ENCODE measurements at regions not wholly inside any gene's neighbourhood (a gene's known extent, or its start where the extent isn't known, plus 50 kb on each side); places are given as distances from the start of the nearest gene placed in this dataset.
"Not testable (repeated sequence)": the region's sequence is repeated elsewhere in the genome, so short reads cannot be mapped to it uniquely, and the experiment has no call there.

DNA sequence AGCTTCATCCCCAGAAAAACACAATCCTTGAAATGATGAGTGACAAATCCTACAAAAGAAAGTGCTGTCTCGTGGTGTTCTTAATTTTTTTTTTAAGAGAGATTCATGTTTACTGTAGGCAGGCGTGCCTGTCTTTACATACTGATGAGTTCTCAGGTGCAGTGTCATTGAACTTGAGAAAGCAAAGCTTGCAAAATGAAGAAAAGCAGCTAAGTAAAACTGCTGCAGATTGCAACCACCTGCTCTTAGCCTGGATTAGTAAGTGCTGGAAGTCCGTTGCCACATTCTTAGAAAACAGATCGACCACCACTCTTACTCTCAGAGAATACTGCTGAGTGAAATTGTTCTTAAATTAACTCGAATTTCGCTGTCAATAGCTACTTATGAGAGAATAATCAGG lies 854.6 kb downstream of the TRIML1 start:
- TF ChIP-seq POLR2AphosphoS5 (IDR thresholded peaks at IDR 0.05; ENCODE audit: insufficient read depth in 1 of 2, low read depth in 1 of 2) = no peak
- TF ChIP-seq, protein P1, sequence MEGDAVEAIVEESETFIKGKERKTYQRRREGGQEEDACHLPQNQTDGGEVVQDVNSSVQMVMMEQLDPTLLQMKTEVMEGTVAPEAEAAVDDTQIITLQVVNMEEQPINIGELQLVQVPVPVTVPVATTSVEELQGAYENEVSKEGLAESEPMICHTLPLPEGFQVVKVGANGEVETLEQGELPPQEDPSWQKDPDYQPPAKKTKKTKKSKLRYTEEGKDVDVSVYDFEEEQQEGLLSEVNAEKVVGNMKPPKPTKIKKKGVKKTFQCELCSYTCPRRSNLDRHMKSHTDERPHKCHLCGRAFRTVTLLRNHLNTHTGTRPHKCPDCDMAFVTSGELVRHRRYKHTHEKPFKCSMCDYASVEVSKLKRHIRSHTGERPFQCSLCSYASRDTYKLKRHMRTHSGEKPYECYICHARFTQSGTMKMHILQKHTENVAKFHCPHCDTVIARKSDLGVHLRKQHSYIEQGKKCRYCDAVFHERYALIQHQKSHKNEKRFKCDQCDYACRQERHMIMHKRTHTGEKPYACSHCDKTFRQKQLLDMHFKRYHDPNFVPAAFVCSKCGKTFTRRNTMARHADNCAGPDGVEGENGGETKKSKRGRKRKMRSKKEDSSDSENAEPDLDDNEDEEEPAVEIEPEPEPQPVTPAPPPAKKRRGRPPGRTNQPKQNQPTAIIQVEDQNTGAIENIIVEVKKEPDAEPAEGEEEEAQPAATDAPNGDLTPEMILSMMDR (IDR thresholded peaks at IDR 0.05) = no peak
- TF ChIP-seq POLR2A (IDR thresholded peaks at IDR 0.05) = no peak
- Histone ChIP-seq H3K4me3 (no peak overlapping the region), H3K27ac (no peak overlapping the region), H3K36me3 (no peaks in the 10 kb centered on the region), H3K27me3 (no peaks in the 10 kb centered on the region), H3K4me1 (no peaks in the 10 kb centered on the region), H3K9me3 (no peaks in the 10 kb centered on the region)
- intact Hi-C loops (cut with DNase I) = no loop called here
- no peak for DNase-seq (ENCODE audit: extremely low spot score in 2 of 2)

DNA sequence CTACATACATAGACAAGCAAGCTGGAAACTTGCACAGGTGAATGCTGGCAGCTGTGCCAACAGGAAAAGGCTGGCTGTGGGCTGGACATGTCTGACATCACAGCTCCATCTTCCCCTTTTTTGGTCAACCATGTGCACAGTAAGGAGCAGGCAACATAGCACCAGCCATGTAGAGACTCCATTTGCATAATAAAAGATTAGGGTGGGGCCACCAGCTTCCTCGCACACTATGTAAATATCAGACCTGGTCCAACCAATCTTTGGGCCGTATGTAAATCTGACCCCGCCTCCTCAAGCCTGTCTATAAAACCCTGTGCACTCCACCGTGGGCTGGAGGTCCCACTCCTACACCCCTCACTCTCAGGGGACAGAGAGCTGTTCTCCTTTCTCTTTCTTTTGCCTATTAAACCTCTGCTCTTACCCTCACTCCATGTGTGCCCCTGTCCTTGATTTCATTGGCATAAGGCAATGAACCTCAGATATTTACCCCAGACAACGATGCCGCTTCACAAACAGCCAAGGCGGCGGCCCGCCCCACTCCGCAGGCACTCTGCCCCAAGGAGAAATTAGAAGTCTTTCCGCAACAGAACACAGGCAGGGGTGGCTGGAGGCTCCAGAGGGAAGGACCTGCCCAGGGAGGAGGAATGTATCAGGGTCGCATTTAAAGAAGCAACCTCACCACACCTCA lies 862.2 kb downstream of the TRIML1 start:
- DNase-seq (ENCODE audit: extremely low spot score in 2 of 2) = no peak
- intact Hi-C loops (cut with DNase I) = no loop called here
- TF ChIP-seq, protein P1 (IDR thresholded peaks at IDR 0.05) = no peak
- TF ChIP-seq POLR2AphosphoS5 (IDR thresholded peaks at IDR 0.05; ENCODE audit: insufficient read depth in 1 of 2, low read depth in 1 of 2) = no peak
- no peak for TF ChIP-seq POLR2A (IDR thresholded peaks at IDR 0.05)

DNA sequence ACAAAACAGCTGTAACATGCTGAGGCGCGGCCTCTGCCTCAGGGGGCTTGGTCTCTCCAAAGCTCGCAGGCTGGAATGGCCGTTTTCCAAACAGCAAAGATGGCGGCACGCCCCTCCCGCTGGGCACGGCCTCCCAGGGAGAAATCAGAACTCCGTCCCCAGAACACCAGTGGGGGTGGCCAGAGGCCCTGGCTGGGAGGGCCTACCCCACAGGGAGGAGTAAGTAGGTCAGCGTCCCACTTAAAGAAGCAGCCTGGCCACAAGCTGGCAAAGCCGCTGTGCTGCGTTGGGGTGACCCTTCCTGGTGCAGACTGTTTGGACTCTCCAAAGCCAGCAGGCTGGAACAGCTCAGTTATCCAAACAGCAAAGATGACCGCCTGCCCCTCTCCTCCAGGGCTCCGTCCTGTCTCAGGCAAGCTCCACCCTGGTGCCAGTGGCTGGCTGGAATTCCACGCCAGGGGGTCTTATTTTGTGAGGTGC lies 862.8 kb downstream of the TRIML1 start:
- no peaks in the 10 kb centered on the region for H3K9me3 ChIP-seq
- no peak overlapping the region for H3K4me3 ChIP-seq
- no peaks in the 10 kb centered on the region for H3K36me3 ChIP-seq
- H3K4me1 ChIP-seq = no peaks in the 10 kb centered on the region
- TF ChIP-seq POLR2AphosphoS5 (IDR thresholded peaks at IDR 0.05; ENCODE audit: insufficient read depth in 1 of 2, low read depth in 1 of 2) = no peak
- no peaks in the 10 kb centered on the region for H3K27me3 ChIP-seq
- no peak for DNase-seq (ENCODE audit: extremely low spot score in 2 of 2)
- no peak overlapping the region for H3K27ac ChIP-seq
- intact Hi-C loops (cut with DNase I) = no loop called here

More for the DNA sequence above, 862.2 kb downstream of the TRIML1 start:
- no peak overlapping the region for H3K4me3 ChIP-seq
- H3K9me3 ChIP-seq = no peaks in the 10 kb centered on the region
- H3K27me3 ChIP-seq = no peaks in the 10 kb centered on the region
- no peaks in the 10 kb centered on the region for H3K4me1 ChIP-seq
- no peak overlapping the region for H3K27ac ChIP-seq
- no peaks in the 10 kb centered on the region for H3K36me3 ChIP-seq

DNA sequence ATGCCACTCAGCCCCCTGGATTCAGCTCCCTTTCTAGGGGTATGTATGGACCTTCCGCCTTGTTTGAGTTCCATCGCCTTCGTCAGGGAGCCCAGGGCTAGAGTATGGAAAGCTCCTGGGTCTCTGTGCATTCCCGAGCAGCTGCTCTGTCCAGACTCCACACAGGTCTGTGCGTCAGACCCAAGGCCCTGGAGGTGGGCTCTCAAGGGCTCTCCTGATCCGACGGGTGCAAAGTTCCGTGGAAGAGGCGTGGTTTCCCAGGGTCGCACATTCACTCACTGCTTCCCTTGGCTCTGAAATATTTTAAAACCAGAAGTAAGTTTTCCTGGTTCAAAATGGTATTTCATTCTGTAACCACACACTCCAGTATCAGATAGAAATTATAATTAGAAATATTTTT lies 863.2 kb downstream of the TRIML1 start:
- no peaks in the 10 kb centered on the region for H3K9me3 ChIP-seq

DNA sequence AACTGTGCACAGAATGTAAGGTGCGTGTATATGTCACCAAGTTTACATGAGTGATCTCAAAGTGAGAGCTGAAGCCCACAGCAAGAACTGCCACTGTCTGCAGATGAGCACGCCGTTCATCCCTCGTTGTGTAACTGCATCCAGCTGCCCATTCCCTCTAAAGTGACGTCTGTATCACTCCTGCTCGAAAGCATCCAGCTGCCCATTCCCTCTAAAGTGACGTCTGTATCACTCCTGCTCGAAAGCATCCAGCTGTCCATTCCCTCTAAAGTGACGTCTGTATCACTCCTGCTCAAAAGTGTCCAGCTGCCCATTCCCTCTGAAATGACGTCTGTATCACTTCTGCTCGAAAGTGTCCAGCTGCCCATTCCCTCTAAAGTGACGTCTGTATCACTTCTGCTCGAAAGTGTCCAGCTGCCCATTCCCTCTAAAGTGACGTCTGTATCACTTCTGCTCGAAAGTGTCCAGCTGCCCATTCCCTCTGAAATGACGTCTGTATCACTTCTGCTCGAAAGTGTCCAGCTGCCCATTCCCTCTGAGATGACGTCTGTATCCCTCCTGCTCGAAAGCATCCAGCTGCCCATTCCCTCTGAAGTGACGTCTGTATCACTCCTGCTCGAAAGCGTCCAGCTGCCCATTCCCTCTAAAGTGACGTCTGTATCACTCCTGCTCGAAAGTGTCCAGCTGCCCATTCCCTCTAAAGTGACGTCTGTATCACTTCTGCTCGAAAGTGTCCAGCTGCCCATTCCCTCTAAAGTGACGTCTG lies 871.4 kb downstream of the TRIML1 start:
- intact Hi-C loops (cut with DNase I); H3K4me3 ChIP-seq; H3K4me1 ChIP-seq; H3K9me3 ChIP-seq; H3K27me3 ChIP-seq; DNase-seq (ENCODE audit: extremely low spot score in 2 of 2); H3K36me3 ChIP-seq; H3K27ac ChIP-seq: not testable (repeated sequence)

More for the DNA sequence above, 863.2 kb downstream of the TRIML1 start:
- intact Hi-C loops (cut with DNase I) = no loop called here
- H3K4me3 ChIP-seq = no peak overlapping the region
- TF ChIP-seq POLR2AphosphoS5 (IDR thresholded peaks at IDR 0.05; ENCODE audit: insufficient read depth in 1 of 2, low read depth in 1 of 2) = no peak
- TF ChIP-seq, protein P1 (IDR thresholded peaks at IDR 0.05) = no peak
- no peak for TF ChIP-seq POLR2A (IDR thresholded peaks at IDR 0.05)
- no peak for DNase-seq (ENCODE audit: extremely low spot score in 2 of 2)
- H3K36me3 ChIP-seq = no peaks in the 10 kb centered on the region
- H3K27me3 ChIP-seq = no peaks in the 10 kb centered on the region
- H3K4me1 ChIP-seq = no peaks in the 10 kb centered on the region
- no peak overlapping the region for H3K27ac ChIP-seq

DNA sequence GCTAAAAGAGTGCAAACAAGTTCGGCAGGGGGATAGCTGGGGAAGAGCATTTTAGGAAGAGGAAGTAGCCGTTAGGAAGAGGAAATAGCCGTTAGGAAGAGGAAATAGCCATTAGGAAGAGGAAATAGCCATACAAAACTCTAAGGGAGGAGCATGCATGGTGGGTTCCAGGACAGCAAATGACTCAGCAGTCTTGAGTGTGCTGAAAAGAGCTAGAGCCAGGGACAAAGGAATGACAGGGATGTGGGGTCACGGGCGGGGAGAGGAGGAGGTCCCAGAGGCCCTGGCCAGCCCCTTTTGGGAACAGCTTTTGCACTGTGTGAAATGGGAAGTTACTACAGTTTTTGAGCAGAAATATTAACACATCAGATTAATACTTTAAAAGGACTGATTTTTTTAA lies 882.6 kb downstream of the TRIML1 start:
- Histone ChIP-seq H3K4me3 (no peak overlapping the region), H3K27ac (no peak overlapping the region), H3K27me3 (no peaks in the 10 kb centered on the region)

More for the DNA sequence above, 882.6 kb downstream of the TRIML1 start:
- peaks cover 4% of the 10 kb centered on the region for H3K4me1 ChIP-seq
- intact Hi-C loops (cut with DNase I) = no loop called here
- TF ChIP-seq, protein P1 (IDR thresholded peaks at IDR 0.05) = no peak
- TF ChIP-seq POLR2AphosphoS5 (IDR thresholded peaks at IDR 0.05; ENCODE audit: insufficient read depth in 1 of 2, low read depth in 1 of 2) (no peak), POLR2A (IDR thresholded peaks at IDR 0.05) (no peak)
- no peaks in the 10 kb centered on the region for H3K9me3 ChIP-seq
- no peaks in the 10 kb centered on the region for H3K36me3 ChIP-seq
- no peak for DNase-seq (ENCODE audit: extremely low spot score in 2 of 2)
